HCT116 (cell line): ENCODE measurements at regions not wholly inside any gene's neighbourhood (a gene's known extent, or its start where the extent isn't known, plus 50 kb on each side); places are given as distances from the start of the nearest gene placed in this dataset.

ENCODE experiments used
- ATAC-seq: fragments of 200-7000 bp; cut with Tn5 transposase; 2 replicates; pipeline ENCODE4 v1.9.1; 2020; ENCODE audit warnings: mild to moderate bottlenecking, moderate library complexity
- BruUV-seq: library from RNA; stranded (reverse); fragments of 400-500 nt; replicated peaks from 2 replicates; lab custom pipeline; 2021; lab: Mats Ljungman, UMichigan
- CTCF ChIA-PET: fragments of 300-600 bp; sonication (Branson Sonifier 250); formaldehyde crosslinking; loops from one replicate; lab custom pipeline; 2021; ENCODE audit warnings: antibody characterized with exemption; lab: Charles Lee
- POLR2A ChIA-PET: fragments of 300-600, 350-600 bp; sonication (Branson Sonifier 250); formaldehyde crosslinking; loops from one replicate; lab custom pipeline; 2021; ENCODE audit warnings: antibody characterized with exemption; lab: Charles Lee
- RAD21 ChIA-PET, 2 experiments: fragments of 300-600 bp; sonication (Branson Sonifier 250); formaldehyde crosslinking; loops; one replicate each; lab custom pipeline; 2023; ENCODE audit warnings: low total read pairs in 2 of 2; ENCODE audit not compliant: uncharacterized antibody in 2 of 2, unreplicated experiment in 2 of 2, low non-redundant PET in 1 of 2; lab: Charles Lee
- DNase-seq: peaks from one replicate; pipeline ENCODE4 v3.0.0-alpha.2; 2010; ENCODE audit warnings: low read depth, low spot score
- H2AFZ ChIP-seq: fragments of 200-600 bp; shearing (Covaris generic), sonication (generic); 2 replicates; pipeline ENCODE4 v1.6.1; 2017; ENCODE audit warnings: low read depth, mixed run types, mixed read lengths, antibody characterized with exemption, low read length; ENCODE audit not compliant: poor library complexity, severe bottlenecking
- H3K27ac ChIP-seq: 2 replicates; pipeline ENCODE4 v1.5.1; 2012; ENCODE audit warnings: low read depth, low read length
- H3K27me3 ChIP-seq: fragments of 200-600 bp; sonication (generic); 2 replicates; pipeline ENCODE4 v1.6.1; 2016; ENCODE audit warnings: mixed run types, low read length, mixed read lengths; ENCODE audit not compliant: insufficient read depth
- H3K36me3 ChIP-seq, 2 experiments: fragments of 200-500 bp in 1 of 2; fragments of 200-600 bp in 1 of 2; sonication (Bioruptor generic) in 1 of 2; sonication (generic) in 1 of 2; 2 replicates each; pipeline versions ENCODE4 v1.5.1 to v1.6.1; 2014 to 2016; ENCODE audit warnings: low read length in 2 of 2, inconsistent platforms in 1 of 2, mixed read lengths in 1 of 2, mixed run types in 1 of 2; ENCODE audit not compliant: insufficient read depth in 2 of 2, control insufficient read depth in 1 of 2
- H3K4me1 ChIP-seq, 2 experiments: fragments of 200-600 bp in 1 of 2; sonication (generic) in 1 of 2; 2 replicates each; pipeline versions ENCODE4 v1.5.1 to v1.6.1; 2012 to 2017; ENCODE audit warnings: low read length in 2 of 2, inconsistent platforms in 1 of 2, mild to moderate bottlenecking in 1 of 2, mixed read lengths in 1 of 2, mixed run types in 1 of 2, moderate library complexity in 1 of 2; ENCODE audit not compliant: insufficient read depth in 2 of 2, control insufficient read depth in 1 of 2
- H3K4me2 ChIP-seq: fragments of 200-600 bp; sonication (generic); 2 replicates; pipeline ENCODE4 v1.6.1; 2017; ENCODE audit warnings: mixed run types, low read length, mixed read lengths
- H3K4me3 ChIP-seq, 2 experiments: fragments of 200-600 bp in 1 of 2; sonication (generic) in 1 of 2; replicated peaks in 1 of 2; 2 replicates each; pipeline ENCODE4 v1.5.1; 2011 to 2016; ENCODE audit warnings: low read length in 2 of 2, control low read depth in 1 of 2, low read depth in 1 of 2, mild to moderate bottlenecking in 1 of 2, mixed read lengths in 1 of 2, mixed run types in 1 of 2
- H3K79me2 ChIP-seq: fragments of 200-600 bp; sonication (generic); 2 replicates; pipeline ENCODE4 v1.6.1; 2017; ENCODE audit warnings: mild to moderate bottlenecking, mixed run types, low read length, moderate library complexity, mixed read lengths; ENCODE audit not compliant: insufficient read depth
- H3K9ac ChIP-seq: fragments of 200-600 bp; sonication (generic); 2 replicates; pipeline ENCODE4 v1.6.1; 2016; ENCODE audit warnings: low read length, mixed read lengths
- H3K9me2 ChIP-seq: fragments of 200-600 bp; sonication (generic), shearing (Covaris generic); 2 replicates; pipeline ENCODE4 v1.6.1; 2017; ENCODE audit warnings: mixed run types, mild to moderate bottlenecking, moderate library complexity; ENCODE audit not compliant: insufficient read depth
- H3K9me3 ChIP-seq, 2 experiments: fragments of 200-500 bp in 1 of 2; fragments of 200-600 bp in 1 of 2; sonication (Bioruptor generic) in 1 of 2; sonication (generic) in 1 of 2; 2 replicates each; pipeline ENCODE4 v1.6.1; 2014 to 2017; ENCODE audit warnings: low read length in 2 of 2, mixed read lengths in 2 of 2, inconsistent platforms in 1 of 2, low read depth in 1 of 2, mild to moderate bottlenecking in 1 of 2, mixed run types in 1 of 2, moderate library complexity in 1 of 2; ENCODE audit not compliant: control insufficient read depth in 1 of 2, insufficient read depth in 1 of 2
- H4K20me1 ChIP-seq: fragments of 200-600 bp; sonication (generic), shearing (Covaris generic); 2 replicates; pipeline ENCODE4 v1.6.1; 2017; ENCODE audit warnings: mixed run types, mild to moderate bottlenecking, moderate library complexity; ENCODE audit not compliant: insufficient read depth
- CBX3 ChIP-seq: IDR thresholded peaks from 2 replicates; pipeline ENCODE4 v1.6.1; 2012; ENCODE audit warnings: low read depth
- CEBPB ChIP-seq: IDR thresholded peaks from 2 replicates; pipeline ENCODE4 v1.6.1; 2012; ENCODE audit warnings: low read depth
- EGR1 ChIP-seq: IDR thresholded peaks from 2 replicates; pipeline ENCODE4 v1.6.1; 2012; ENCODE audit warnings: low read depth
- ELF1 ChIP-seq: IDR thresholded peaks from 2 replicates; pipeline ENCODE4 v1.6.1; 2012; ENCODE audit warnings: low read depth, borderline replicate concordance
- EZH2 ChIP-seq: fragments of 200-600 bp; sonication (generic); IDR thresholded peaks from 2 replicates; pipeline ENCODE4 v1.6.1; 2017; ENCODE audit warnings: antibody characterized with exemption, mixed run types
- EZH2phosphoT487 ChIP-seq: fragments of 200-600 bp; IDR thresholded peaks from 2 replicates; pipeline ENCODE4 v1.6.1; 2018; ENCODE audit warnings: antibody characterized with exemption, borderline replicate concordance
- JUND ChIP-seq: IDR thresholded peaks from 2 replicates; pipeline ENCODE4 v1.6.1; 2012
- POLR2A ChIP-seq: IDR thresholded peaks from 2 replicates; pipeline ENCODE4 v1.7.0; 2011; ENCODE audit warnings: borderline replicate concordance; ENCODE audit not compliant: insufficient read depth, insufficient read length; ENCODE audit errors: extremely low read depth
- POLR2AphosphoS5 ChIP-seq: IDR thresholded peaks from 2 replicates; pipeline ENCODE4 v1.6.1; 2011; ENCODE audit warnings: mild to moderate bottlenecking, low read depth, low read length, moderate library complexity
- RAD21 ChIP-seq: IDR thresholded peaks from 2 replicates; pipeline ENCODE4 v1.6.1; 2012; ENCODE audit warnings: low read depth, mild to moderate bottlenecking
- SIN3A ChIP-seq: IDR thresholded peaks from 2 replicates; pipeline ENCODE4 v1.6.1; 2012; ENCODE audit warnings: low read depth
- SP1 ChIP-seq: IDR thresholded peaks from 2 replicates; pipeline ENCODE4 v1.6.1; 2012; ENCODE audit warnings: low read depth
- SRF ChIP-seq: IDR thresholded peaks from 2 replicates; pipeline ENCODE4 v1.6.1; 2012; ENCODE audit warnings: low read depth
- YY1 ChIP-seq: IDR thresholded peaks from 2 replicates; pipeline ENCODE4 v1.6.1; 2011; ENCODE audit warnings: low read length, low read depth, moderate library complexity, mild to moderate bottlenecking; ENCODE audit not compliant: insufficient replicate concordance; ENCODE audit errors: extremely low read depth
- ZFX ChIP-seq: fragments of 450-650 bp; IDR thresholded peaks from 2 replicates; pipeline ENCODE4 v1.6.1; 2017
- ZNF274 ChIP-seq: fragments of 200-500 bp; sonication (Bioruptor generic); IDR thresholded peaks from 2 replicates; pipeline ENCODE4 v1.6.1; 2014; ENCODE audit warnings: mild to moderate bottlenecking, low read depth, low read length, inconsistent platforms
- intact Hi-C: fragments of 100-400 bp; cut with micrococcal nuclease; formaldehyde crosslinking; loops from 2 replicates; pipeline ENCODE4 v1.10.0; 2022
- TF ChIP-seq, protein P1 (sequence below), 3 experiments: fragments of 200-600 bp in 1 of 3; sonication (generic) in 1 of 3; IDR thresholded peaks in 2 of 3; conservative IDR thresholded peaks in 1 of 3; 2 replicates each; pipeline ENCODE4 v1.5.1; 2012 to 2017; ENCODE audit warnings: low read depth in 2 of 3, low read length in 2 of 3, antibody characterized with exemption in 1 of 3, borderline replicate concordance in 1 of 3, control low read depth in 1 of 3, mild to moderate bottlenecking in 1 of 3, mixed read lengths in 1 of 3, mixed run types in 1 of 3, moderate library complexity in 1 of 3; ENCODE audit not compliant: insufficient read depth in 1 of 3
- TF ChIP-seq, protein P2 (sequence below): IDR thresholded peaks from 2 replicates; pipeline ENCODE4 v1.6.1; 2012
- TF ChIP-seq, protein P3 (sequence below): IDR thresholded peaks from 2 replicates; pipeline ENCODE4 v1.6.1; 2012; ENCODE audit warnings: low read depth
- TF ChIP-seq, protein P4 (sequence below): IDR thresholded peaks from 2 replicates; pipeline ENCODE4 v1.6.1; 2012

DNA sequence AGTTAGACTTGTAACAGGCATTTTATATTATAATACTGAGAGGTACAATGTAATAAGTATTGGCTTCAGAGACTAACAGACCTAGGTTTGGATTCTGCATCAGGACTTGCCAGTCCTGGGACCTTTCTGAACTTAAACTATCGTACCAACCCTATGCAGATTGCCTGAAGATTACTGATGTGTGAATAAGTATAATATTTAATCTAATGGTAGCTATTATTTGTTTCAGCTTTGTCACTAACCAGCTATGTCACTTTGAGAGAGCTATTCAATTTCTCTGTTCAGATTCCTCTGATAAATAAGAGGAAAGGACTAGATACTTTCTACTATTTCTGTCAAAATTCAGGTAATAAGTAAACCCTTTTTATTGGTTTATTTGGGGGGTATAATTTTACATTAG is 184.4 kb upstream of the NECTIN3 start:
- POLR2A ChIA-PET = no interaction called here
- Histone ChIP-seq H3K27ac (no peak overlapping the region), H3K4me2 (no peak overlapping the region), H3K27me3 (no peaks in the 10 kb centered on the region), H3K9me2 (no peaks in the 10 kb centered on the region), H4K20me1 (no peaks in the 10 kb centered on the region)
- no peak for DNase-seq
- RAD21 ChIA-PET = no interaction called here
- ATAC-seq = no peak
- intact Hi-C loops = no loop called here
- BruUV-seq = no TSS peak
- TF ChIP-seq CBX3 = no peak
- TF ChIP-seq, protein P1, sequence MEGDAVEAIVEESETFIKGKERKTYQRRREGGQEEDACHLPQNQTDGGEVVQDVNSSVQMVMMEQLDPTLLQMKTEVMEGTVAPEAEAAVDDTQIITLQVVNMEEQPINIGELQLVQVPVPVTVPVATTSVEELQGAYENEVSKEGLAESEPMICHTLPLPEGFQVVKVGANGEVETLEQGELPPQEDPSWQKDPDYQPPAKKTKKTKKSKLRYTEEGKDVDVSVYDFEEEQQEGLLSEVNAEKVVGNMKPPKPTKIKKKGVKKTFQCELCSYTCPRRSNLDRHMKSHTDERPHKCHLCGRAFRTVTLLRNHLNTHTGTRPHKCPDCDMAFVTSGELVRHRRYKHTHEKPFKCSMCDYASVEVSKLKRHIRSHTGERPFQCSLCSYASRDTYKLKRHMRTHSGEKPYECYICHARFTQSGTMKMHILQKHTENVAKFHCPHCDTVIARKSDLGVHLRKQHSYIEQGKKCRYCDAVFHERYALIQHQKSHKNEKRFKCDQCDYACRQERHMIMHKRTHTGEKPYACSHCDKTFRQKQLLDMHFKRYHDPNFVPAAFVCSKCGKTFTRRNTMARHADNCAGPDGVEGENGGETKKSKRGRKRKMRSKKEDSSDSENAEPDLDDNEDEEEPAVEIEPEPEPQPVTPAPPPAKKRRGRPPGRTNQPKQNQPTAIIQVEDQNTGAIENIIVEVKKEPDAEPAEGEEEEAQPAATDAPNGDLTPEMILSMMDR (IDR thresholded peaks at IDR 0.05 in 2 of 3, conservative IDR thresholded peaks at IDR 0.05 in 1 of 3; ENCODE audit: borderline replicate concordance in 1 of 3, insufficient read depth in 1 of 3, low read depth in 2 of 3, low read length in 2 of 3) = no peak
- TF ChIP-seq, protein P2, sequence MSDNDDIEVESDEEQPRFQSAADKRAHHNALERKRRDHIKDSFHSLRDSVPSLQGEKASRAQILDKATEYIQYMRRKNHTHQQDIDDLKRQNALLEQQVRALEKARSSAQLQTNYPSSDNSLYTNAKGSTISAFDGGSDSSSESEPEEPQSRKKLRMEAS = no peak
- no peak for TF ChIP-seq RAD21
- TF ChIP-seq, protein P3, sequence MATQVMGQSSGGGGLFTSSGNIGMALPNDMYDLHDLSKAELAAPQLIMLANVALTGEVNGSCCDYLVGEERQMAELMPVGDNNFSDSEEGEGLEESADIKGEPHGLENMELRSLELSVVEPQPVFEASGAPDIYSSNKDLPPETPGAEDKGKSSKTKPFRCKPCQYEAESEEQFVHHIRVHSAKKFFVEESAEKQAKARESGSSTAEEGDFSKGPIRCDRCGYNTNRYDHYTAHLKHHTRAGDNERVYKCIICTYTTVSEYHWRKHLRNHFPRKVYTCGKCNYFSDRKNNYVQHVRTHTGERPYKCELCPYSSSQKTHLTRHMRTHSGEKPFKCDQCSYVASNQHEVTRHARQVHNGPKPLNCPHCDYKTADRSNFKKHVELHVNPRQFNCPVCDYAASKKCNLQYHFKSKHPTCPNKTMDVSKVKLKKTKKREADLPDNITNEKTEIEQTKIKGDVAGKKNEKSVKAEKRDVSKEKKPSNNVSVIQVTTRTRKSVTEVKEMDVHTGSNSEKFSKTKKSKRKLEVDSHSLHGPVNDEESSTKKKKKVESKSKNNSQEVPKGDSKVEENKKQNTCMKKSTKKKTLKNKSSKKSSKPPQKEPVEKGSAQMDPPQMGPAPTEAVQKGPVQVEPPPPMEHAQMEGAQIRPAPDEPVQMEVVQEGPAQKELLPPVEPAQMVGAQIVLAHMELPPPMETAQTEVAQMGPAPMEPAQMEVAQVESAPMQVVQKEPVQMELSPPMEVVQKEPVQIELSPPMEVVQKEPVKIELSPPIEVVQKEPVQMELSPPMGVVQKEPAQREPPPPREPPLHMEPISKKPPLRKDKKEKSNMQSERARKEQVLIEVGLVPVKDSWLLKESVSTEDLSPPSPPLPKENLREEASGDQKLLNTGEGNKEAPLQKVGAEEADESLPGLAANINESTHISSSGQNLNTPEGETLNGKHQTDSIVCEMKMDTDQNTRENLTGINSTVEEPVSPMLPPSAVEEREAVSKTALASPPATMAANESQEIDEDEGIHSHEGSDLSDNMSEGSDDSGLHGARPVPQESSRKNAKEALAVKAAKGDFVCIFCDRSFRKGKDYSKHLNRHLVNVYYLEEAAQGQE = no peak
- no peak for TF ChIP-seq EZH2
- no peak for TF ChIP-seq ZNF274
- TF ChIP-seq EZH2phosphoT487 = no peak
- no peak for TF ChIP-seq SP1
- TF ChIP-seq, protein P4, sequence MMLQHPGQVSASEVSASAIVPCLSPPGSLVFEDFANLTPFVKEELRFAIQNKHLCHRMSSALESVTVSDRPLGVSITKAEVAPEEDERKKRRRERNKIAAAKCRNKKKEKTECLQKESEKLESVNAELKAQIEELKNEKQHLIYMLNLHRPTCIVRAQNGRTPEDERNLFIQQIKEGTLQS = no peak
- TF ChIP-seq SIN3A = no peak
- no peak for TF ChIP-seq SRF
- TF ChIP-seq YY1 = no peak
- TF ChIP-seq CEBPB = no peak
- no peak for TF ChIP-seq POLR2A
- no peak for TF ChIP-seq POLR2AphosphoS5
- TF ChIP-seq ELF1 = no peak
- no peak for TF ChIP-seq ZFX
- no peak for TF ChIP-seq JUND
- no peak for TF ChIP-seq EGR1
- TF ChIP-seq, all 23 proteins: peak for 0
- H3K9me3 ChIP-seq = no peaks in the 10 kb centered on the region
- no peaks in the 10 kb centered on the region for H3K4me1 ChIP-seq
- no peak overlapping the region for H3K9ac ChIP-seq
- H2AFZ ChIP-seq = no peak overlapping the region
- no peaks in the 10 kb centered on the region for H3K36me3 ChIP-seq
- H3K4me3 ChIP-seq = no peak overlapping the region
- H3K79me2 ChIP-seq = no peaks in the 10 kb centered on the region
- CTCF ChIA-PET = no interaction called here
